ENCODE measurements at regions not wholly inside any gene's neighbourhood (a gene's known extent, or its start where the extent isn't known, plus 50 kb on each side); places are given as distances from the start of the nearest gene placed in this dataset.
"Not testable (repeated sequence)": the region's sequence is repeated elsewhere in the genome, so short reads cannot be mapped to it uniquely, and the experiment has no call there.

DNA sequence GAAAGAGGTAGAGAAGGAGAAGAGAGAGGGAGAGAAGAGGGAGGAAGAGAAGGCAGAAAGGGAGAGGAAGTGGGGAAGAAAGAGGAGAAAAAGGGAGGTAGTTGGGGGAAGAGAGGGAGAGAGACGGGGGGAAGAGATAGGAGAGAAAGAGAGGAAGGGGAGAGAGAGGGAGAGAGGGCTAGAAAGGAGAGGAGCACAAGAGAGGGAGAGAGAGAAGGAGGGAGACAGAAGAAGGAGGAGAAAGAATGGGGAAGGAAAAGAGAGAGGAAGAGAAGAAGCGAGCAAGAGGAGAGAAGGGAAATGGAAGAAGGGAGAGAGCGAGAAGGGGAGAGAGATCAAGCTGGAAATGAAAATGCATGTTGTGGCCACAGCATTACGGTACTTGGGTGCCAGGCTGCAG is 1368.4 kb upstream of the TMEM132C start:
- no peak for DNase-seq (ENCODE audit: low read depth, low spot score)

GRCh38 chr12:126899926-126900792 is 1366.8 kb upstream of the TMEM132C start:
- DNase-seq (ENCODE audit: low read depth, low spot score): no peak

GRCh38 chr12:126903027-126903876 is 1363.7 kb upstream of the TMEM132C start:
- no peak for DNase-seq (ENCODE audit: low read depth, low spot score)

DNA sequence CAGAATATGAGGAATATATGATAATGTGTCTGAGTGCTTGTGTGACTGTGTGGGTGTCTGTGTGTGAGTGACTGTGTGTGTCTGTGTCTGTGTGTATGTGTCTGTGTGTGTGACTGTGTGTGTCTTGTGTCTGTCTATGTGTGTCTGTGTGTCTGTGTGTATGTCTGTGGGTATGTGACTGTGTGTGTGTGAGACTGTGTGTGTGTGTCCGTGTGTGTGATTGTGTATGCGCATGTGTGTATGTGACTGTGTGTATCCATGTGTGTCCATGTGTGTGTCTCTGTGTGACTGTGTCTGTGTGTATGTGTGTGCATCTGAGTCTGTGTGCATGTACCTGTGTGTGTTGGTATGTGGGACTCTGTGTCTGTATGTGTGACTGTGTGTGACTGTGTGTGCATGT is 1361.2 kb upstream of the TMEM132C start:
- DNase-seq (ENCODE audit: low read depth, low spot score): no peak

- no peak for DNase-seq (ENCODE audit: low read depth, low spot score)
Observed at GRCh38 chr12:126907900-126908764, 1358.8 kb upstream of the TMEM132C start.

DNA sequence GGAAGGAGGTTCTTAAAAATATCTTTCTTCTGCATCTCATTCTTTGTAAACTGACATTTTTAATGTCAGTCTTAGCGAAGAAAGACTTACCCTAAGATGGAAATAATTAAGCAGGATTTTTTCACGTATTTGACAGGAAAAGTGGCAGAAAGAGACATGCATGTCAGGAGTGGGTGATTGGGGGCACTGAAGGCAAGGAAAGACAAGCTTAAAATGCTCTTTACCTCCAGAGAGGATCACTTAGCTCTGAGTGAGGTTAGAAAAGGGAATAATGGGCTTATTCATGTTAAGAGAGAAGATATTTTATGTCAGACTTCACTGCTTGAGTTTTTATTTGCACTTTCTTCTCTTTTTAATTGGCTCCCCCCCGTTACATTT is 1358.2 kb upstream of the TMEM132C start:
- DNase-seq (ENCODE audit: low read depth, low spot score): no peak

DNA sequence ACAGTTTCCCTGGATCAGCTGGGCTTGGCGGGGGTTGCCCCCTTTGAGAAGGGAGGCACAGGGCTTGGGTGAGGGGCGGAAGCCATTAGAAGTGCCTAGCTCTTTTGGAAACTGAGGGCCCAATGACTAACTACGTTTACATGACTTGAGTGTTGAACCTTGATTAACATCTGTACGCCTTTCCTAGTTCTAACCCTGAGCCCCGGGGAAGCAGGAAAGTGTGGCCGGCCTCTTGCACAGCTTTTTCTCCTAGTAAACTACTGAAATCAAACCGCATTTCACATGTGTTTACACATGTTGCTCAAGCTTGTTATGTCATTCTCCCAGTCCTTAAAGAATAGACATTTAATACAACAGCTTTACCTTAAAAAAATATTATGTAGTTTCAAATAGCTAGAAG is 1356.4 kb upstream of the TMEM132C start:
- DNase-seq (ENCODE audit: low read depth, low spot score): no peak

DNA sequence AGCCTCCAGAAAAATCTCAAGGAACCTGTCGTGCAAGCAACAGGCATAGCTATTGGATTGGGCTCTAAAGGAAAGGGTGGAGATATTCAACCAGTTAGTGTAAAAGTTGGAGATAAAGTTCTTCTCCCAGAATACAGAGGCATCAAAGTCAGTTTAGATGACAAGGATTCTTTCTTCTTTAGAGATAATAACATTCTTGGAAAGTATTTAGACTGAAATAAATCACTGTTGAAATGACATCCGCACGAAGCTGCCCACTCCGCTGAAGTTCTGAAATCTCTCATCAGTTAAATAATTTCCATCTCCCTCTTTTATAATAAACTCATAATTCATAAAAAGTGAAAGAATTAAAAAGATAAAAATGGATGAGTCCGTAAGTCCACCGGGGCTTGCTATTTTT is 1354.9 kb upstream of the TMEM132C start:
- DNase-seq (ENCODE audit: low read depth, low spot score): no peak

DNA sequence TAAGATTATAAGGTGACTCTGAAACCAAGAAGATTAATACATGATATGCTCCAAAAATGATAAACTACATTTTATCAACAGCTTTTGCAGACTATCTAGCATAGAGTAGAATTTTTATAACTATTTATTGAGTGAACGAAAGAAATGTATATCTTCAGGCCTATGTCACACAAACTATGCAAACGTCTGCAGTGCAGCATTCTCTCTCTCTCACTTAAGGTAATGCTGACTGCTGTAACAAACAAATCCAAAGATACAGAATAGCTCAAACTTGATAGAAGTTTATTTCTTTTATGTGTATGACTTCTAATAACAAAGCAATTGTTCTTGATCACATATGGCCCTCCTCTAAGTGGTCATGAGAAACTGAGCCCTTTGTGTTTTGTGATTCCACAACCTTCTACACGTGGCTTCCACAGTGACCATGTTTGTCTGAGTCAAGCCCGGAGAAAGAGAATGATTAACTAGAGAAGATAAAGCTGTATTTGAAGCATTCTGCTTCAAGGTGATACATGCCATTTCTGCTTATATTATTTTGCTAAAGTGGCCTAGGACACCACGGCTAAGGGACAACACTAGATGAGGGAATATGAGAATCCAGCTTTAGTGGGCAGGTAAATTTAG is 1352.7 kb upstream of the TMEM132C start:
- DNase-seq (ENCODE audit: low read depth, low spot score): no peak

DNA sequence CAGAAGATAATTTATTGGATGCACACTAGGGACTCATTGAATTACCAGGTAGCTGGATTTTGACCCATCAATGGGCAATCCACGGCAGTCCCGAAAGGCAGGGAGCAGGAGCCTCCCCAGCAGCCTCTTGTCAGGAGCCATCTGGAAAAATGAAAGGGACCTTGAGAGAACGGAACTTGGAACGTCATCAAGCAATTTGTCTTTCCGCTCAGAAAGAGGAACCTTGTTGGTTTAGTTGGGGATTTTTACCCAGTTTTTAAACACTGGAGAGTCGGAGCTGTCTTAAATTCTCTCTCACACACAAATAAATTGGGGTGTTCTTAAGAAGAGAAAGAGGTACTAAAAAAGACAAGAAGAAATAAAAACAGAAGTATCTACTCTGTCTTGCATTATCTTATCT is 1351.7 kb upstream of the TMEM132C start:
- no peak for DNase-seq (ENCODE audit: low read depth, low spot score)

DNA sequence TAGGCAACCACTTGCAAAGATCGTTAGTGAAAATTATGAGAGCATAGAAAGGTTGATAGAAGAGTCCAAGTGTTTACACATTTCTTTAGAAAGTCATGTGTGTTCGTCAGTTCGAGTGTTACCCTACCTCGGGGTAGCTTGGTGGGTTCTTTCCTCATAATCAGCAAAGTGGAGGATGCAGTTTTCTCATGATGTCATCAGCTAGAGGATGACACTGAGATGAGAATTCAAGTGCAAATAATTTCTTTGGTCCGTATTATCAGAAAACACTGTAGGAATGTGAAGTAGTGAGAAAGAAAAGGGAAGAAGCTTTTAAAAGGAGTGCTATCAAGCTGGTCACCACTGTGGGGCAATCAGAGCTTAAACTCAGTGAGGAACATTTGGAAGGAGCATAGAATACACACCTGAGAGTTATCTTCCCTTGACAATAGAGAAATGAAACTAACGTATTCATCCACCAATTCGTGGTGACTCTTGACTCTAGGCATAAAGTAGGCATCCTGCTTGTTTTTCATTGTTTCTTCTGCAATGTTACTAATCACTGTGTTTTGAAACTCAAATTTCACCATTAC is 1340.9 kb upstream of the TMEM132C start:
- DNase-seq (ENCODE audit: low read depth, low spot score): no peak

DNA sequence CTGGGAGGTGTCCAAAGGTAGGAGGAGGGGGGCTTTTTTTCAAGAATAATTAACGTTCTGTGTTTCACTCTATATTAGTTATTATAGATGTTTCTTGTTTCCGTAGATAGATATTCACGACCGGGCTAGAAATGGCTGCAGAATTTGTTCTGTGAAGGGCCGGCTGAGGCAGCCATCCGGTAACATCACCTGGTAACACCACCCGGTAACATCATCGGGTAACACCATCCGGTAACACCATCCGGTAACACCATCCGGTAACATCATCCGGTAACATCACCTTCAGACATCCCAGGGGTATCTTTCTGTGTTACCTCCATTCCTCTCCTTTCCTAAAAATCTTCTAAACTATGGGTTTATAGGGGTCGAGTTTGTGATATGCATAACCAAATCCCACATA is 1336.7 kb upstream of the TMEM132C start:
- DNase-seq (ENCODE audit: low read depth, low spot score): no peak

DNA sequence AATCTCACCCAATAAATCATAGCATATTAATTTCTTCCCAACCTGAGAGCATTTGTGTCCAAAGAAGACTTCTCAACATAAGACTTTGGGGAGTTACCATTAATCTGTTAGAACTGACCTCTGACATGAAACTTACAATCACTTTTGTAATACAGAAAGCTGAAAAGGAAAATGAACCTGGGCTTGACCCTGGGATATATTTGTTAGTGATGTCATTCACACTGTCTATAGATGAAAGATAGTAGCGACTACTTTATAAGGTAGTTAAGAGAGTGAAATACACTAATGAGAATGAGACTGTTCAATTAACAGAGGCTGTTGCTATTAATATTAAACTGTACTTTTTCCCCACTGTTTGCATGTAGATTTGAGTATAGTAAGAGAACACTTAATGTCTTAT is 1334.8 kb upstream of the TMEM132C start:
- no peak for DNase-seq (ENCODE audit: low read depth, low spot score)

DNA sequence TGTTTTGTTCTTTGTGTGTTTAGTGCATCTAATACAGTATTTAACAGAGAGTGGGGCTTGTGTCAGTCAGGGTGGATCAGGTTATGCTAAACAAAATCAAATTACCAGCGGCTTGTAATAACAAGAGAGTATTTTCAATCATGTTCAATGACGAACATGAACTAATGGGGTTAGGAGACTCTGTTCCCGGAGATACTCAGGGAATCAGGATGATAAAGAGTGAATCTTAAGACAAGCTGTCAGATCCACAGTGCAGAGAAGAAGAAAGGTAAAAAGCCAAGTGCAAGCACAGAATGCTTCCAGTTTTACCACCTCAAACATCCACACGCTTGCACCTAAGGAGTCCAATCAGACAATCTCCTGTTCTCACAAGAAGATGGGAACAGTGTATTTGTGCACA is 1331.5 kb upstream of the TMEM132C start:
- DNase-seq (ENCODE audit: low read depth, low spot score): no peak

- DNase-seq (ENCODE audit: low read depth, low spot score): peak; percentile 71
Observed at GRCh38 chr12:126936181-126936851, 1330.7 kb upstream of the TMEM132C start.

DNA sequence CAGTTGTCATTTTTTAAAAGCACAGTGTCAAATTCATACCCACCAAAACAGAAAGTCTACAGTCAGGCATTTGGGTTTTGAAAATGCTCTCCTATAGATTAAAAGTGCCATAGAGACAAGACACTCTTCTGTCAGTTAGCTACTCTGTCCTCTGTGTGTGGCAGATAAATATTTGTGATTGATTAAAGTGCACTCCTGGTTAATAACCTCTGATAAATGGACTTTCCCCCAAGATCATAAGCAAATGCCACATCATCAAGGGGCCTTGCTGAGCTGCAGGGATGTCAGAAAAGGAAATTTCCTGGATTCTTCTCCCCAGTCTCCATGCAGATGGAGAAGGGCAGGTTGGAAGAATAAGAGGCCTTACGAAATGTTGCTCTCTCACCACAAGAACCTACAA is 1329.5 kb upstream of the TMEM132C start:
- DNase-seq (ENCODE audit: low read depth, low spot score): no peak

GRCh38 chr12:126944684-126945083 is 1322.3 kb upstream of the TMEM132C start:
- DNase-seq (ENCODE audit: low read depth, low spot score): peak; percentile 34

- DNase-seq (ENCODE audit: low read depth, low spot score): not testable (repeated sequence)
Observed at GRCh38 chr12:126946958-126947357, 1320.0 kb upstream of the TMEM132C start.

GRCh38 chr12:126949558-126949957 is 1317.4 kb upstream of the TMEM132C start:
- no peak for DNase-seq (ENCODE audit: low read depth, low spot score)

GRCh38 chr12:126950266-126950665 is 1316.7 kb upstream of the TMEM132C start:
- no peak for DNase-seq (ENCODE audit: low read depth, low spot score)
